ENCODE measurements at regions not wholly inside any gene's neighbourhood (a gene's known extent, or its start where the extent isn't known, plus 50 kb on each side); places are given as distances from the start of the nearest gene placed in this dataset.

DNA sequence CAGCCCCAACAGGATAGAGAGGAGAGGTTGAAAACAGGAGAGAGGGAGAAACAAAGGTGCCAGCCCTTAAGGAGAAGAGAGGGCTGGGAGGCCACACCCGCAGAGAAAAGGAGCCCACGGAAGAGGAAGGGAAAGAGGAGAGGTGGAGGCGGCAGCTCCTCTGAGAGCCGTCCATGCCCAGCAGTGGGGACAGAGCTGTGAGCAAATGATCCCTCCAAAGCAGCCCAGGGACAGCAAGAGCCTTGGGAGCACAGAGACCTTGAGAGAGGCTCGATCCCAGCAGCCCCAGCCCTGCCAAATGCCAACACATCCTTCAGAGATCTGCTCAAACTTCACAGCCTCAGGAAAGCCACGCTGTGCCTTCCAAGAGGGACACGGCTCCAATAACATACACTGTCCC lies 66.7 kb upstream of the CORO2B start:
- Histone ChIP-seq H3K36me3 (no peaks in the 10 kb centered on the region), H3K27me3 (no peaks in the 10 kb centered on the region), H3K4me1 (peaks cover 0 to 23% (median 8%) of the 10 kb centered on the region in 12 donors), H3K9me3 (peaks cover 0 to 14% (median 0%) of the 10 kb centered on the region in 12 donors), H3K27ac (peak overlapping the region in 10 of 12 donors; percentile 0 to 82 (median 56)), H3K4me3 (no peak overlapping the region)
- no peak for DNase-seq
- ATAC-seq, result peak in 1 of 4 donors; percentile 10
- intact Hi-C loops (cut with DNase I), result loop anchor here in 3 of 10 donors (10.0 kb wide), 3 partner anchors 77 to 207 kb away; partner anchors contain the start of gene ITGA11 (in 1 of the 3)
- no peak for TF ChIP-seq POLR2A (IDR thresholded peaks at IDR 0.05)
- TF ChIP-seq, protein P1, sequence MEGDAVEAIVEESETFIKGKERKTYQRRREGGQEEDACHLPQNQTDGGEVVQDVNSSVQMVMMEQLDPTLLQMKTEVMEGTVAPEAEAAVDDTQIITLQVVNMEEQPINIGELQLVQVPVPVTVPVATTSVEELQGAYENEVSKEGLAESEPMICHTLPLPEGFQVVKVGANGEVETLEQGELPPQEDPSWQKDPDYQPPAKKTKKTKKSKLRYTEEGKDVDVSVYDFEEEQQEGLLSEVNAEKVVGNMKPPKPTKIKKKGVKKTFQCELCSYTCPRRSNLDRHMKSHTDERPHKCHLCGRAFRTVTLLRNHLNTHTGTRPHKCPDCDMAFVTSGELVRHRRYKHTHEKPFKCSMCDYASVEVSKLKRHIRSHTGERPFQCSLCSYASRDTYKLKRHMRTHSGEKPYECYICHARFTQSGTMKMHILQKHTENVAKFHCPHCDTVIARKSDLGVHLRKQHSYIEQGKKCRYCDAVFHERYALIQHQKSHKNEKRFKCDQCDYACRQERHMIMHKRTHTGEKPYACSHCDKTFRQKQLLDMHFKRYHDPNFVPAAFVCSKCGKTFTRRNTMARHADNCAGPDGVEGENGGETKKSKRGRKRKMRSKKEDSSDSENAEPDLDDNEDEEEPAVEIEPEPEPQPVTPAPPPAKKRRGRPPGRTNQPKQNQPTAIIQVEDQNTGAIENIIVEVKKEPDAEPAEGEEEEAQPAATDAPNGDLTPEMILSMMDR (IDR thresholded peaks at IDR 0.05), result no peak
- WGBS, 4 donors, result 72 to 82% (median 78%) methylated on average over 7 of the region's 7 CpGs

DNA sequence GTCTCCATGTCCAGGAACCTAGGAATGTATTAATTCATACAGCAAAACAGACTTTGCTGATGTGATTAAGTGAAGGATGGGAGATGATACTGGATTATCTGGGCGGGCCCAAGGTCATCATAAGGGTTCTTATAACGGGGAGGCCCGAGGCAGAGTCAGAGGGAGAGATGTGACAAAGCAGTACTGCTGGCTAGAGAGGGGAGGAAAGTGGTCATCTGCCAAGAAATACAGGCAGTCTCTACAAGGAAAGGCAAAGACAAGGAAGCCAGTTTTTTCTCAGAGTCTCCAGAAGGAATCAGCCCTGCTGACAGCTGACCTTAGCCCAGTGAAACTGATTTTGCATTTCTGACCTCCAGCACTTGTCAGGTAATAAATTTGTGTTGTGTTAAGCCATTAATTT lies 66.2 kb upstream of the CORO2B start:
- H3K9me3 ChIP-seq, result peaks cover 0 to 14% (median 0%) of the 10 kb centered on the region in 12 donors
- WGBS, 4 donors, result 48 to 67% (median 61%) methylated on average over 3 of the region's 3 CpGs
- peak overlapping the region in 7 of 12 donors; percentile 10 to 82 (median 70) for H3K27ac ChIP-seq

DNA sequence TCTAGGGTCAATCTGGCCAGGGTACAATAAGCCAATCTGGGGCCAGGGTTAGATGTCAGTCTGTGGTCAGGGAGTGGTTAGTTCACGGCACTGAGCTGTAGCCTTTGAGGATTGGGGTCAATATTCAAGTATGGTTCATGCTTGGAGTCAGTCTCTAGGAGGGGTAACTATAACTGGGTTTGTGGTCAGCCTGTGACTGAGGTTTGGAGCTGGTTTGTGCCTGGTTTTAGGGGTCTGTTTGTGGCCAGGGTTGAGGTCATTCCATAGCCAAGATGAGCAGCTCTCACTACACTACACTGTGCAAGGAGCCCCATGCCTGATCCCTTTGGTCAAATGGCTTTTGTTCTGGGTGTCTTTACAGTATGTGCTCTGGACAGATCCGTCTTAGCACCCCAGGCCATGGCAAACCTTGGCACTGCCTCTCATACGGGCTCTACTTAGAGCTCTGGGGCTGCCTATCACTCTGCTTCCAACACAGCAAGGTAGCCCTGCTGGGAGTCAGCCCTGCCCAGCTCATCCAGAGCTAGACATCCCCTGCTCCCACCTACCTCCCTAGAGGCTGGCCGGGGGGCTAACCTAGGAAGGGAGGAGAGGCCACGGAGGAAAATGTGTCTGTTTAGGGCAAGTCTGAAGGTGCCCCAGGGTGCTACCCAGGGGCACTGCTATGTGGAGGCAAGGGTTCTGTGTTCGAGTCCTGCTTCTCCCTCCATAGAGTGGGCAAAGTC lies 63.3 kb upstream of the CORO2B start:
- Histone ChIP-seq H3K9me3 (peaks cover 0 to 14% (median 0%) of the 10 kb centered on the region in 12 donors), H3K4me1 (peaks cover 0 to 40% (median 19%) of the 10 kb centered on the region in 12 donors), H3K27ac (no peak overlapping the region), H3K4me3 (no peak overlapping the region), H3K27me3 (no peaks in the 10 kb centered on the region), H3K36me3 (no peaks in the 10 kb centered on the region)
- intact Hi-C loops (cut with DNase I), result loop anchor here in 3 of 10 donors (10.0 kb wide), 3 partner anchors 81 to 211 kb away; partner anchors contain the start of gene ITGA11 (in 1 of the 3)
- ATAC-seq, result no peak
- no peak for DNase-seq
- TF ChIP-seq, protein P1 (IDR thresholded peaks at IDR 0.05), result no peak
- TF ChIP-seq POLR2A (IDR thresholded peaks at IDR 0.05), result no peak
- 73 to 99% (median 92%) methylated on average over 6 of the region's 6 CpGs for WGBS, 4 donors

More for the DNA sequence above, 66.2 kb upstream of the CORO2B start:
- intact Hi-C loops (cut with DNase I), result loop anchor here in 3 of 10 donors (10.0 kb wide), 3 partner anchors 78 to 208 kb away; partner anchors contain the start of gene ITGA11 (in 1 of the 3)
- TF ChIP-seq POLR2A (IDR thresholded peaks at IDR 0.05), result no peak
- TF ChIP-seq, protein P1 (IDR thresholded peaks at IDR 0.05), result no peak
- H3K27me3 ChIP-seq, result no peaks in the 10 kb centered on the region
- DNase-seq (no peak), ATAC-seq (peak in 2 of 4 donors; percentile 6 to 30)
- no peaks in the 10 kb centered on the region for H3K36me3 ChIP-seq
- peaks cover 0 to 29% (median 14%) of the 10 kb centered on the region in 12 donors for H3K4me1 ChIP-seq
- no peak overlapping the region for H3K4me3 ChIP-seq

- peaks cover 0 to 26% (median 15%) of the 10 kb centered on the region in 12 donors for H3K4me1 ChIP-seq
- no peak overlapping the region for H3K4me3 ChIP-seq
- peak overlapping the region in 11 of 12 donors; percentile 13 to 68 (median 41) for H3K27ac ChIP-seq
- WGBS, 4 donors, result 42 to 61% (median 53%) methylated on average over 6 of the region's 6 CpGs
- ATAC-seq (peak; percentile 63 to 90 (median 86)), DNase-seq (peak in 3 of 5 donors; percentile 60 to 72 (median 60))
- no peaks in the 10 kb centered on the region for H3K36me3 ChIP-seq
- peaks cover 0 to 14% (median 0%) of the 10 kb centered on the region in 12 donors for H3K9me3 ChIP-seq
- intact Hi-C loops (cut with DNase I), result loop anchor here in 3 of 10 donors (10.0 kb wide), 3 partner anchors 83 to 213 kb away; partner anchors contain the start of gene ITGA11 (in 1 of the 3)
- no peaks in the 10 kb centered on the region for H3K27me3 ChIP-seq
- TF ChIP-seq, protein P1 (IDR thresholded peaks at IDR 0.05), result peak in 10 of 12 donors; percentile 6 to 45 (median 32)
- TF ChIP-seq POLR2A (IDR thresholded peaks at IDR 0.05), result no peak
These were observed 61.5 kb upstream of the CORO2B start for GRCh38 chr15:68517285-68517761.

All from heart left ventricle (tissue), 16 donors.